DMS 273 (cell line): ENCODE measurements at regions not wholly inside any gene's neighbourhood (a gene's known extent, or its start where the extent isn't known, plus 50 kb on each side); places are given as distances from the start of the nearest gene placed in this dataset.
A peak's percentile ranks its signal among the peaks of the same experiment; 100 is the strongest.

Experiments used
- DNase-seq: peaks from one replicate; lab custom pipeline; 2025; ENCODE audit not compliant: unreplicated experiment; lab: John Stamatoyannopoulos, UW

DNA sequence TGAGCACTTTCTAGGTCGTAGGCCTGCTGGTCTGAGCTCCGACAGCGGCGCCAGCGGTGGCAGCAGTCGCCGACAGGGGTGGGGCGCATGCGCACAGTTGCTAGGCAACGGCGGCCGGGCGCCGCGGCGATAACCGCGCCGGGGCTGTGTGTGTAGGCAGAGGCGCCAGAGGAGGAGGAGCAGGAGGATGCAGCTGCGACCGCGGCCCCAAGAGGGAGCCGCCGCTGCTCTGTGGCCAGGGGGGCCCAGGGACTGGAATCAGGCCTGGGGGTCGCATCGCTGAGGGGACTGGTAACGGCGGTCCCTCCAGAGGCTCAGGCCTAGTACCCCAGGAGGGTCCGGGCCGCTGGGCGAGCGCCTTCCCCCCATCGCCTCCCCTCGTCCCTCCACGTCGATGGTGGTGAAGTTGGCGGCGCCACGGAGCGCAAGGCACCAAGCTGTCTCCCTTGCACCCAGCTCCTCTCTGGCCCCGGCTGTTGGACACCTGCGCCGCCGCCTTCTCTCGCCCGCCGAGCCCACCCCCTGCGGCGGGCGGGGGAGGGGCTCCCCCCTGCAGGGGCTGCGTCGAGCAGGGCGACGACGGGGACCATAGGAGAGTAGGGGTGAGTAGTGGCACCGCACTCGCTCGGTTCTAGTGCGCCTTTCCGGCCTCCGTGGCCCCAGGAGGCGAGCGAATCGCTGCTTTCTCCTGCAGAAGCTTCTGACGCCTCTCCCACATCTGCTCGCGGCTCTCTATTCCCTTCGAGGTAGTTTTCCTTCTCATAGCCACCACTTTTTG lies 58.6 kb upstream of the ZC4H2 start, which contains the start of gene ZC3H12B:
ZC3H12B (plus strand) TSS at position 159 of the 778 bp plus-strand sequence.
- DNase-seq = peak; percentile 86

DNA sequence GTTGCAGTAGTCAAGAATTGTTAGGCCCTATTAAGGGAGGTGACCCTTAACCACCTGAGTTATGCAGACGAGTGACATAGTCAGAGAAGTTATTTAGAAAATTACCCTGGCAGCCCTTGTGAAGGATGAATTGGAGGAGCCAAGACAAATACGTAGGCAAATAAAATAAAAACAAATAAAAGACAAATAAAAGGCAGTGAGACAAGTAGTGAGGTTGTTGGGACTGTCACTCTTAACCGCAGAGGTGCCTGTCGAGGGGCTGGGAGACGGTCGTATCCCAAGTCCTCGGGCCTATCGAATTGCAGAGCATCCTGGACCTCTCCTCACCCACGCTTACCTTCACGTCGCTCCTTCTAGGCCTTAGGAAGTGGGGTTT lies 58.0 kb upstream of the ZC4H2 start:
- no peak for DNase-seq
